GM10266 (cell line): ENCODE measurements at regions not wholly inside any gene's neighbourhood (a gene's known extent, or its start where the extent isn't known, plus 50 kb on each side); places are given as distances from the start of the nearest gene placed in this dataset.
"Not testable (repeated sequence)": the region's sequence is repeated elsewhere in the genome, so short reads cannot be mapped to it uniquely, and the experiment has no call there.

ENCODE experiments used
- DNase-seq: peaks from one replicate; pipeline ENCODE4 v3.0.0; 2012; ENCODE audit errors: extremely low spot score
- TF ChIP-seq, protein P1 (sequence below): IDR thresholded peaks from 2 replicates; pipeline ENCODE4 v1.5.1; 2012; ENCODE audit warnings: mild to moderate bottlenecking, low read depth; ENCODE audit not compliant: control insufficient read depth, insufficient read depth; ENCODE audit errors: missing control alignments

- no peak for DNase-seq
- TF ChIP-seq, protein P1, sequence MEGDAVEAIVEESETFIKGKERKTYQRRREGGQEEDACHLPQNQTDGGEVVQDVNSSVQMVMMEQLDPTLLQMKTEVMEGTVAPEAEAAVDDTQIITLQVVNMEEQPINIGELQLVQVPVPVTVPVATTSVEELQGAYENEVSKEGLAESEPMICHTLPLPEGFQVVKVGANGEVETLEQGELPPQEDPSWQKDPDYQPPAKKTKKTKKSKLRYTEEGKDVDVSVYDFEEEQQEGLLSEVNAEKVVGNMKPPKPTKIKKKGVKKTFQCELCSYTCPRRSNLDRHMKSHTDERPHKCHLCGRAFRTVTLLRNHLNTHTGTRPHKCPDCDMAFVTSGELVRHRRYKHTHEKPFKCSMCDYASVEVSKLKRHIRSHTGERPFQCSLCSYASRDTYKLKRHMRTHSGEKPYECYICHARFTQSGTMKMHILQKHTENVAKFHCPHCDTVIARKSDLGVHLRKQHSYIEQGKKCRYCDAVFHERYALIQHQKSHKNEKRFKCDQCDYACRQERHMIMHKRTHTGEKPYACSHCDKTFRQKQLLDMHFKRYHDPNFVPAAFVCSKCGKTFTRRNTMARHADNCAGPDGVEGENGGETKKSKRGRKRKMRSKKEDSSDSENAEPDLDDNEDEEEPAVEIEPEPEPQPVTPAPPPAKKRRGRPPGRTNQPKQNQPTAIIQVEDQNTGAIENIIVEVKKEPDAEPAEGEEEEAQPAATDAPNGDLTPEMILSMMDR = no peak
Measured at GRCh38 chr4:162852642-162853041, 314.0 kb downstream of the NAF1 start.

DNA sequence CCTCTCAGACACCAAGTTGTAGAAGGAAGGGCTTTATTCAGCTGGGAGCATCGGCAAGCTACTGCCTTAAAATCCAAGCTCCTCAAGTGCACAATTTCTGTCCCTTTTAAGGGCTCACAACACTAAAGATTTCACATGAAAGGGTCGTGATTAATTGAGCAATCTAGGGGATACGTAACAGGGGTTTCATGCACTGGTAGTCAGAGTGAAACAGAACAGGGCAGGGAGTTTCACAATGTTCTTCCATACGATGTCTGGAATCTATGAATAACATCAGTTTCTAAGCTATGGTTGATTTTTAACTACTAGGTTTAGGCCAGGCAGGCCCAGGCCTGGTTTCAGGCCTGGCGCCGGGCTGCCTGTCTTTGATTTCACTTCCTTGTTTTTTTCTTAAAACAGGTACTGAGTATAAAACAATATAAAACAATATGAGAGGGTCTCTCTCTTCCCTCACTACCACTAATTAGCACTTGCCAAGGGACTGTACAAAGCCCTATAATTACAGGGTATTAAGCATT lies 315.4 kb downstream of the NAF1 start:
- not testable (repeated sequence) for DNase-seq

DNA sequence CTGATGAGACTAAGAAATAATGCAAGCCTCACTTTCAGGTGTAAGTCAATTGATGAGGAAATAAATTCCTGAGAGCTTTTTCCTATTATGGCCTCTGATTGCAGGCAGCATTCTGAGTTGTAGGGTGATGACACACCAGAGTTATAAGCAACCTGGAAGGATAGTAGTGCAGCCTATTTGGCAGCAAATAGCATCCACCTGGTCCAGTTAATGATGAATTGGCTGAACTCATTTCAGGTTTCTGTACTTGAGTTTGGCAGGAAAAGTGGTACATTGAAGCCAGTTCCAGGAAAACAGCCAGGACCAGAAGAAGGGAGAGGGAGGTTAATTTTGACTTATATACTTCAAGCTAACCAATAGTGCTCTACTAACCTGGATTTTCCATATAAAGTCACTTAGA lies 316.8 kb downstream of the NAF1 start:
- no peak for DNase-seq
- TF ChIP-seq, protein P1 = no peak

DNA sequence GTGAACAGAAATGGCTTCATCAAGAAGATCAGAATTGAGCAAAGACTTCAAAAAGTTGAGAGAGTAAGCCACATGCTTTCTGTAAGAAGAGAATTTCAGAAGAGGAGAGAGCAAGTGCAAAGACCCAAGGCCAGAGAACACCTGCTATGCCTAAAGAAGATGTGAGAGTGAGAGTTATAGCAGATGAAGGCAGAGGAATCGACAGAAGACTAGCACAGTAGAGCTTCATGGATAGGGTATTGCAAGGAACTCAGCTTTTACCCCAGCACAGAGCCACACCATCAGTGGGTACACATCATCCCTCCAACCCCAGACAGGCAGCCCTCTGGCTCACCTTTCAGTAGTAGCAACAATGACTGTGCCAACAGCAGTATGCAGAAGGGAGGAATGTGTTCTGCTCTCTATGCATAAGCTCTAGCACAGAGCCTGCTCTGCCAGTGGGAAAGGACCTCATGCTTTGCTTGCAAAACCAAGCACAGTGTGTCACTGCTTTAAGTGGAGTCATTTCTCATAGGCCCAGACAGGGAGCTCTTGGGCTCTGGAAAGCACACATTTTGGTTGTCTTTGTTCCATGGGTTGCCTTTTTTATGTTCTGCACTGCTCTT lies 318.6 kb downstream of the NAF1 start:
- TF ChIP-seq, protein P1 = no peak
- DNase-seq = no peak

DNA sequence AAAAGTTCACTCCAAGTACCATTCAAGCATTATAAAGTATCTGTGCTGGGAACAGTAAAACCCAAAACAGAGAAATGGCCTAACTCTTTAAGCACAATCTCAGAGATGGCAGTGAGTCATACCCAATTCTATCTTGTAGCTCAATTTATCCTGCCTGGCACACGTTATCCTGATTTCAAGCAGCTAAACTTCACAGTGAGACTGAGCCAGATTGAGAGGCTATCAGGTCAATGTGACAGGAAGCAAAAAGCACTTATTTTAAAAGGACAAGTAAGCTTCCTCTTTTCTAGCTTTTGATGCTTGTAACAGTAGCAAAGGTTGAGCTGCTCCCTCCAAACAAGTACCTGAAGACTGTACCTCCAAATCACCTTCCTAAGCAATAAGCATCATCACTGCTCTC lies 324.9 kb downstream of the NAF1 start:
- no peak for DNase-seq
- TF ChIP-seq, protein P1 = no peak

GRCh38 chr4:162839814-162840213 lies 326.9 kb downstream of the NAF1 start:
- peak; percentile 2 for DNase-seq

GRCh38 chr4:162838671-162839070 lies 328.0 kb downstream of the NAF1 start:
- TF ChIP-seq, protein P1 = no peak
- DNase-seq = no peak

More at GRCh38 chr4:162839814-162840213, 326.9 kb downstream of the NAF1 start:
- TF ChIP-seq, protein P1 = peak; percentile 31

DNA sequence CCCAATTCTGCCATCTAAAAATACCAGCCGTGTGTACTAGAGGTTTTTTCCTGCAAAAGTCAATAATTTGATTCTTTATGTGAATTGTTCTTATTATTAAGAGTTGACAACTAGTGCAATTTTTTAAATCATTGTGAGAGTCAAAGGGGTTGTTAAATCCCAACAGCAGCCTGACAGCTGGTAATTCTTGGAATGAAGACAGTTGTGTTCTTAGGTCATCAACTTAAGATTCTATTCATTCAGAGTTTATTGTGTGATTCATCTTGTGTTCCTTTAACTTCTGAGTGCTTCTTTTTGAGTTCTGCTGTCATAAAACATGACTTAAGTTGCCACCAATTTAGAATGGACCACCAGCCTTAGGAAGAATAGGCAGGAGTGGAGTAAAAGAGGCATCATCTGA lies 329.0 kb downstream of the NAF1 start:
- no peak for DNase-seq
- TF ChIP-seq, protein P1 = no peak
